GM12878 (cell line): ENCODE measurements at regions not wholly inside any gene's neighbourhood (a gene's known extent, or its start where the extent isn't known, plus 50 kb on each side); places are given as distances from the start of the nearest gene placed in this dataset.

ENCODE experiments used
- CEBPB ChIP-seq, 2 experiments: fragments of 150-350 bp in 1 of 2; IDR thresholded peaks; 2 replicates each; pipeline ENCODE4 v1.6.1; 2012 to 2014; ENCODE audit warnings: low read depth in 2 of 2, low read length in 2 of 2, borderline replicate concordance in 1 of 2, inconsistent platforms in 1 of 2
- CHD4 ChIP-seq: fragments of 200-600 bp; sonication (generic); IDR thresholded peaks from 2 replicates; pipeline ENCODE4 v1.6.1; 2016; ENCODE audit warnings: mild to moderate bottlenecking
- CTCF ChIP-seq, 3 experiments: IDR thresholded peaks in 2 of 3; conservative IDR thresholded peaks in 1 of 3; 2 replicates each; pipeline ENCODE4 v1.5.1; 2011; ENCODE audit warnings: low read depth in 3 of 3, low read length in 3 of 3, mild to moderate bottlenecking in 3 of 3, control low read depth in 2 of 3, moderate library complexity in 2 of 3, inconsistent platforms in 1 of 3, mixed read lengths in 1 of 3; ENCODE audit not compliant: control insufficient read depth in 2 of 3, insufficient read depth in 1 of 3; ENCODE audit errors: extremely low read depth in 1 of 3
- EGR1 ChIP-seq, 2 experiments: IDR thresholded peaks; 1 replicate in 1 of 2; 2 replicates in 1 of 2; pipeline ENCODE4 v1.6.1; 2011 to 2012; ENCODE audit warnings: low read depth in 2 of 2, low read length in 2 of 2, borderline replicate concordance in 1 of 2, mild to moderate bottlenecking in 1 of 2, moderate library complexity in 1 of 2
- ETV6 ChIP-seq, 2 experiments: fragments of 450-650 bp in 1 of 2; IDR thresholded peaks in 1 of 2; conservative IDR thresholded peaks in 1 of 2; 2 replicates each; pipeline ENCODE4 v1.6.1; 2014; ENCODE audit warnings: antibody characterized with exemption in 1 of 2, borderline replicate concordance in 1 of 2, low read depth in 1 of 2, mild to moderate bottlenecking in 1 of 2, moderate library complexity in 1 of 2
- EZH2 ChIP-seq: IDR thresholded peaks from 2 replicates; pipeline ENCODE4 v1.6.1; 2012; ENCODE audit warnings: low read depth, mild to moderate bottlenecking, control low read depth, inconsistent platforms, low read length, borderline replicate concordance; ENCODE audit not compliant: control insufficient read depth
- MTA2 ChIP-seq: fragments of 450-650 bp; IDR thresholded peaks from 2 replicates; pipeline ENCODE4 v1.6.1; 2016; ENCODE audit warnings: low read depth, mild to moderate bottlenecking, moderate library complexity
- REST ChIP-seq: IDR thresholded peaks from 2 replicates; pipeline ENCODE4 v1.6.1; 2012; ENCODE audit warnings: mild to moderate bottlenecking, low read depth, low read length
- TCF3 ChIP-seq: IDR thresholded peaks from 2 replicates; pipeline ENCODE4 v1.6.1; 2012; ENCODE audit warnings: low read depth, mild to moderate bottlenecking, low read length, borderline replicate concordance; ENCODE audit not compliant: insufficient read depth
- TCF7 ChIP-seq: IDR thresholded peaks from 2 replicates; pipeline ENCODE4 v1.6.1; 2014; ENCODE audit warnings: antibody characterized with exemption, borderline replicate concordance
- YY1 ChIP-seq: IDR thresholded peaks from 2 replicates; pipeline ENCODE4 v1.6.1; 2011; ENCODE audit warnings: low read depth, mild to moderate bottlenecking, low read length
- ZNF274 ChIP-seq: IDR thresholded peaks from one replicate; pipeline ENCODE4 v1.8.0; 2011; ENCODE audit not compliant: insufficient read length, insufficient read depth

- TF ChIP-seq YY1 (no peak), REST (no peak), TCF7 (no peak), CTCF (IDR thresholded peaks at IDR 0.05 in 2 of 3, conservative IDR thresholded peaks at IDR 0.05 in 1 of 3; ENCODE audit: control insufficient read depth in 2 of 3, extremely low read depth in 1 of 3, insufficient read depth in 1 of 3, low read depth in 3 of 3, low read length in 3 of 3) (no peak), CHD4 (no peak), EGR1 (IDR thresholded peaks at IDR 0.05; ENCODE audit: borderline replicate concordance in 1 of 2, low read depth in 2 of 2, low read length in 2 of 2) (no peak), ETV6 (conservative IDR thresholded peaks at IDR 0.05 in 1 of 2, IDR thresholded peaks at IDR 0.05 in 1 of 2; ENCODE audit: borderline replicate concordance in 1 of 2, low read depth in 1 of 2) (no peak), ZNF274 (no peak), TCF3 (no peak), MTA2 (no peak), EZH2 (no peak), CEBPB (IDR thresholded peaks at IDR 0.05; ENCODE audit: borderline replicate concordance in 1 of 2, low read depth in 2 of 2, low read length in 2 of 2) (no peak)
These were observed 73.0 kb upstream of the N4BP1 start for GRCh38 chr16:48682971-48683370.
